ENCODE measurements at regions not wholly inside any gene's neighbourhood (a gene's known extent, or its start where the extent isn't known, plus 50 kb on each side); places are given as distances from the start of the nearest gene placed in this dataset.

DNA sequence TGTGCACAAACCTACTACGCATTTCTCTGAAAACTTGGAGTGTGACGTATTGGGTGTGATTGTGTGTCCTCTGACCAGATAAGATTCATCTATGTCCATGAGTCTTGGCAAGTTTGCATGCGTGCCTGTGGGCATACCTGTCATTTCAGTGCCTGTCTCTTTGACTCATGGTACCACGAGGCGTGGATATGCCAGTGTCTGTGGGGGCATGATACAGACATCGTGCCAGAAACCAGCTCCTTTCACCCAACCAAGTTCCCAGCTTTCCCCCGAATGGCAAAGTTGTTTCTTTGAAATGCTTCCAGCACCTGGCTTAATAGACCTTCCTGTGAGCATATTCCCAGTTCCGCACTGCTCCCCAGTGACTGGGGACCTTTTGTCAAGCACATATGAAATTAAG, 241.9 kb upstream of the MVB12B start:
- no peak for DNase-seq (ENCODE audit: low read depth)
- H3K4me3 ChIP-seq (ENCODE audit: control insufficient read depth, low read depth, low read length): no peak overlapping the region
- no peak for TF ChIP-seq CTCF (conservative IDR thresholded peaks at IDR 0.05; ENCODE audit: control insufficient read depth, insufficient read depth, low read depth, low read length)

DNA sequence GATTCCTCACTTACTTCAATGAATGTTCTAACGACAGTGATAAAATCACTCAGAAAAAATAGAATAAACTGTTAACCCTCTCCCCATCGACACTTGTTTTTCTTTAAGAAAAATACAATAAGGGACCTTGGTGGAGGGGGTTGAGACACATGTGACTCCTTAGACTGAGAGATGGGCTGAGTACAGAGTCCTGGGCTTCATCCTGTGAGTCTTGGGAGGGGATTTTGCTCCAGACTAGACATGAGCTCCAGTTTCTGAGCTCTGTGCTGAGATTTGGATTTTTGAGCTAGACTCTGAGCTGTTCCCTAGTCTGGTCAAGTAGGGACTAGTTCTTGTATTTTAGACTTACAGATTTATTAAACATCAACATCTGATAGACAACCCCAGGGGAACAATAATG, 241.5 kb upstream of the MVB12B start:
- no peak overlapping the region for H3K4me3 ChIP-seq (ENCODE audit: control insufficient read depth, low read depth, low read length)
- no peak for TF ChIP-seq CTCF (conservative IDR thresholded peaks at IDR 0.05; ENCODE audit: control insufficient read depth, insufficient read depth, low read depth, low read length)
- no peak for DNase-seq (ENCODE audit: low read depth)

DNA sequence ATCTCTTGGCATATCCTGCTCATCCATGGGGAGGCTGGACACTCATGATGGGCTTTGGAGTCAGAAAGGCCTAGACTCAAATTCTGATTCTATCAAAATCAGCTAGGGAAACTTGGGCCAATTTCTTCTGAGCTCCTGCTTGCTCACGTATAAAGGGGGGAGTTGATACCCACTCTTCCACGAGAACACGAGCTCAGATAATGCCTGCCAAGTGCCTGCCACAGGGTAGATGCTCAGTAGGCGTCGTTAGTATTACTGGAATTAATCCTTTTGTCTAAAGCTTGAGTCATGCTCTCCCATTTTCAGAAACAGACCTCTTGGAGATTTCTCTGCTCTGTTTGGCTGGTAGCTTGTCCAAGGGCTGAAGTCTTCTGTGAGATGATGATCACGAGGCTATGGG, 238.3 kb upstream of the MVB12B start:
- no peak for TF ChIP-seq CTCF (conservative IDR thresholded peaks at IDR 0.05; ENCODE audit: control insufficient read depth, insufficient read depth, low read depth, low read length)
- no peak for DNase-seq (ENCODE audit: low read depth)
- H3K4me3 ChIP-seq (ENCODE audit: control insufficient read depth, low read depth, low read length): no peak overlapping the region

DNA sequence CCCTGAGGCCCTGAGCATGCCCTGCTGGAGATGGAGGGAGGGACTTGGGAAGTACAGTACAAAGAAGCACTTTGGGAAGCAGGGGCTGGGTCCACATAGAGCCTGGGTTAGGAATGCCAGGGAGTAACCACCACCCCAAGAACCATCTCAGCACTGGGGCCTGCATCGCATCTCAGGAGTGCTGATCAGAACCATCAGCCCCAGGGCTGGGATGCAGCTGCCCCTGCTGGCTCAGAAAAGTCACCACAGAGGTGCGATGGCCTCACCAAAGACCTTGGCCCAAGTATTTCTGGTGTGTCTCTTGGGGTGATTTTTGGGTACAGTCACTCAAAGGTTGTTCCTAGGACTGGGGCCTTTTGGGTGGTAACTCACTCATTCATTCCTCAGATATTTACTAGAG, 236.8 kb upstream of the MVB12B start:
- no peak for TF ChIP-seq CTCF (conservative IDR thresholded peaks at IDR 0.05; ENCODE audit: control insufficient read depth, insufficient read depth, low read depth, low read length)
- no peak for DNase-seq (ENCODE audit: low read depth)

GRCh38 chr9:126093771-126094170, 232.9 kb upstream of the MVB12B start:
- DNase-seq (ENCODE audit: low read depth): no peak
- no peak overlapping the region for H3K4me3 ChIP-seq (ENCODE audit: control insufficient read depth, low read depth, low read length)
- no peak for TF ChIP-seq CTCF (conservative IDR thresholded peaks at IDR 0.05; ENCODE audit: control insufficient read depth, insufficient read depth, low read depth, low read length)

More for the DNA sequence above, 236.8 kb upstream of the MVB12B start:
- no peak overlapping the region for H3K4me3 ChIP-seq (ENCODE audit: control insufficient read depth, low read depth, low read length)

DNA sequence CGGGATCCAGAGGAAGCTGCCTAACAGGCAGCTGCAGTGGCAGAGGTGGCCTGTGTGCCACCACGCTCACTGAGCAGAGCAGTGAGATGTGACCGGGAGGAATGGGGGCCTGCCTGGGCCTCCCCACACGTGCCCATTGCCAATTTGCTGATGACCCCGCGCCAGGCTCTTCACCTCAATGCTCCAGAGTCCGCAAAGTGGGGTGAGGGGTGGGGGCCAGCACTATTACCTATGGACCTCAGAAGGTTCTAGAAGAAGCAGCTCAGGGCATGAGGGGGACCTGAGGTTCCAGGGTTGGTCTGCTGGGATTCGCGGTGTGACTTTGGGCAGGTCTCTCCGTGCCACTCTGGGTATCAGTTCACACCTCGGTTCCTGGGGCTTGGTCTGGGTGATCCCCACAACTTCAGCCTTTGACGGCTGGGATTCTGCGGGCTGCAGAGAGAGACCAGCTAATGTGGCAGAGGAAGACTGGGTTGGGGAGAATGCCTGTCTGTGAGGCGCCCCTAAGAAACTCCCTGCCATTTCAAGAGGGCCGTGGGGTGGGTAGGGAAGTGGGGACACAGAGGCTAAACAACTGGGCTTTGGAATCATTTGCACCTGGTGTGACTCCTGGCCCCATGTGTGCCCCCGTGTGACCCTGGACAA, 231.0 kb upstream of the MVB12B start:
- H3K4me3 ChIP-seq (ENCODE audit: control insufficient read depth, low read depth, low read length): no peak overlapping the region
- no peak for TF ChIP-seq CTCF (conservative IDR thresholded peaks at IDR 0.05; ENCODE audit: control insufficient read depth, insufficient read depth, low read depth, low read length)
- no peak for DNase-seq (ENCODE audit: low read depth)

DNA sequence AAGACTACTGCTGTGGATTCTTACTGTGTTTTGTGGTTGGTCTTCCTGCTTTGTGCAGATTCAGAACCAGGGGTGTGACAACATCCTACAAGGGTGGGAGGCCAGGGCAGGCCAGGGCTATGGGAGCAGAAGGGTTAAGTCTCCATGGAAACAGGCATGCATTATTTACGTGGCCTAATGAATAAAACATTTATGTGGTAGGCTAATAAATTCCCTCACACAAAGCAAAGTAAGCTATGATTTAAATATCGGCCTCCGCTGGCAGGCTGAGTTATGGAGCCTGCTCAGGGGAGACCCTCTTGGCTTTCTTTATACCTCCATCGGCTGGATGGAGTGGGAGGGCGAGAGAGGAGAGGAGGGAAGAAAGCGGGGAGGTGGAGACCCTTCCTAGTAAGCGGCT, 230.3 kb upstream of the MVB12B start:
- no peak for TF ChIP-seq CTCF (conservative IDR thresholded peaks at IDR 0.05; ENCODE audit: control insufficient read depth, insufficient read depth, low read depth, low read length)
- DNase-seq (ENCODE audit: low read depth): no peak
- no peak overlapping the region for H3K4me3 ChIP-seq (ENCODE audit: control insufficient read depth, low read depth, low read length)

All from fibroblast of mammary gland (primary cell).